ENCODE measurements at regions not wholly inside any gene's neighbourhood (a gene's known extent, or its start where the extent isn't known, plus 50 kb on each side); places are given as distances from the start of the nearest gene placed in this dataset.

DNA sequence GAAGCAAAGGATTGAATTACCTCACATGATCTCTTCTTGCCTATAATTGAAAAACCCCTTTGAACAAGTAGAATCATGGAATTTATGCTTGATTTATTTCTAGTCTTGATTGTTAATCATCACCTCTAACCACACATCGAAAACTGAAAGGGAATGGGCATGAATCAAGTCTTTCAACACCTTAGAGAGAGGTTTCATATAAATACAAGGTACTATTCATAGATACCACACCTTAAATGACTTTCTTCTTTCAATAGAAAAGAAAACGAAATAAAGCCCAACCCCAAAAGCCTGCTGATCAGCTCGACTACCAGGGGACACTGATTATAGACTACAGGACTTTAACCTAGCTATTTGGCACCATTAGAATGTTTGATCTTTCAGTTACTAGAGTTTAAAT, 128.6 kb upstream of the PTPRZ1 start:
- intact Hi-C loops (cut with micrococcal nuclease), result loop anchor here (10.0 kb wide), 1 partner anchor 380 kb away; no protein-coding TSS in a partner anchor
- in situ Hi-C loops (cut with MboI; ENCODE audit: low sequenced_read_pairs), result loop anchor here (10.0 kb wide), 1 partner anchor 250 kb away; no protein-coding TSS in a partner anchor
- ATAC-seq (ENCODE audit: low read depth), result no peak

More for the DNA sequence above, 128.6 kb upstream of the PTPRZ1 start:
- dilution Hi-C loops (cut with HindIII; ENCODE audit: low sequenced_read_pairs, unreplicated experiment), result no loop called here
- H3K27ac ChIP-seq (ENCODE audit: insufficient read depth, low read length), result no peak overlapping the region
- no peak overlapping the region for H2AK9ac ChIP-seq (replicated peaks; ENCODE audit: low read depth, low read length, poor library complexity)
- ChIA-PET CTCF (no interaction called here), POLR2A (ENCODE audit: unreplicated experiment) (no interaction called here)
- H3K56ac ChIP-seq (ENCODE audit: extremely low read depth, insufficient read depth, low read length), result no peak overlapping the region
- no peak overlapping the region for H2BK20ac ChIP-seq (ENCODE audit: low read depth, low read length)
- no peak overlapping the region for H3K23ac ChIP-seq (ENCODE audit: low read depth, low read length)
- no peak overlapping the region for H2BK5ac ChIP-seq (ENCODE audit: low read depth, low read length, poor library complexity, severe bottlenecking)
- H3K4me3 ChIP-seq (ENCODE audit: insufficient read depth, low read depth, low read length), result no peak overlapping the region
- WGBS, 2 experiments (ENCODE audit: extremely low coverage in 2 of 2, insufficient read length in 1 of 2), result no CpG with 5 or more reads among the region's 3 CpGs
- no peaks in the 10 kb centered on the region for H3K36me3 ChIP-seq (ENCODE audit: control insufficient read depth, insufficient read depth, low read length)
- no peaks in the 10 kb centered on the region for H3K9me3 ChIP-seq (ENCODE audit: control insufficient read depth, insufficient read depth, low read length)
- no peak overlapping the region for H2BK15ac ChIP-seq (ENCODE audit: low read depth, low read length)
- H2AK5ac ChIP-seq (ENCODE audit: low read depth, low read length), result no peak overlapping the region
- H3K4me1 ChIP-seq (ENCODE audit: control insufficient read depth, insufficient read depth, low read length), result no peaks in the 10 kb centered on the region
- DNase-seq, result no peak
- no peak overlapping the region for H3K18ac ChIP-seq (ENCODE audit: low read depth, low read length)
- no peak overlapping the region for H3K4ac ChIP-seq (ENCODE audit: low read depth, low read length)
- TF ChIP-seq SMC3 (IDR thresholded peaks at IDR 0.05; ENCODE audit: low read depth, low read length) (no peak), CEBPB (IDR thresholded peaks at IDR 0.05; ENCODE audit: low read depth, low read length) (no peak), POLR2A (IDR thresholded peaks at IDR 0.05; ENCODE audit: low read depth, low read length) (no peak), RCOR1 (IDR thresholded peaks at IDR 0.05; ENCODE audit: insufficient replicate concordance, low read length) (no peak), RFX5 (IDR thresholded peaks at IDR 0.05; ENCODE audit: low read depth, low read length) (no peak), CHD1 (IDR thresholded peaks at IDR 0.05; ENCODE audit: low read depth, low read length) (no peak), BHLHE40 (IDR thresholded peaks at IDR 0.05; ENCODE audit: low read depth, low read length) (no peak), RAD21 (IDR thresholded peaks at IDR 0.05; ENCODE audit: low read length) (no peak), MAZ (IDR thresholded peaks at IDR 0.05; ENCODE audit: borderline replicate concordance, low read depth, low read length) (no peak)
- TF ChIP-seq, protein P1, sequence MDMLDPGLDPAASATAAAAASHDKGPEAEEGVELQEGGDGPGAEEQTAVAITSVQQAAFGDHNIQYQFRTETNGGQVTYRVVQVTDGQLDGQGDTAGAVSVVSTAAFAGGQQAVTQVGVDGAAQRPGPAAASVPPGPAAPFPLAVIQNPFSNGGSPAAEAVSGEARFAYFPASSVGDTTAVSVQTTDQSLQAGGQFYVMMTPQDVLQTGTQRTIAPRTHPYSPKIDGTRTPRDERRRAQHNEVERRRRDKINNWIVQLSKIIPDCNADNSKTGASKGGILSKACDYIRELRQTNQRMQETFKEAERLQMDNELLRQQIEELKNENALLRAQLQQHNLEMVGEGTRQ (IDR thresholded peaks at IDR 0.05; ENCODE audit: low read depth, low read length), result no peak
- TF ChIP-seq, protein P2, sequence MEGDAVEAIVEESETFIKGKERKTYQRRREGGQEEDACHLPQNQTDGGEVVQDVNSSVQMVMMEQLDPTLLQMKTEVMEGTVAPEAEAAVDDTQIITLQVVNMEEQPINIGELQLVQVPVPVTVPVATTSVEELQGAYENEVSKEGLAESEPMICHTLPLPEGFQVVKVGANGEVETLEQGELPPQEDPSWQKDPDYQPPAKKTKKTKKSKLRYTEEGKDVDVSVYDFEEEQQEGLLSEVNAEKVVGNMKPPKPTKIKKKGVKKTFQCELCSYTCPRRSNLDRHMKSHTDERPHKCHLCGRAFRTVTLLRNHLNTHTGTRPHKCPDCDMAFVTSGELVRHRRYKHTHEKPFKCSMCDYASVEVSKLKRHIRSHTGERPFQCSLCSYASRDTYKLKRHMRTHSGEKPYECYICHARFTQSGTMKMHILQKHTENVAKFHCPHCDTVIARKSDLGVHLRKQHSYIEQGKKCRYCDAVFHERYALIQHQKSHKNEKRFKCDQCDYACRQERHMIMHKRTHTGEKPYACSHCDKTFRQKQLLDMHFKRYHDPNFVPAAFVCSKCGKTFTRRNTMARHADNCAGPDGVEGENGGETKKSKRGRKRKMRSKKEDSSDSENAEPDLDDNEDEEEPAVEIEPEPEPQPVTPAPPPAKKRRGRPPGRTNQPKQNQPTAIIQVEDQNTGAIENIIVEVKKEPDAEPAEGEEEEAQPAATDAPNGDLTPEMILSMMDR (conservative IDR thresholded peaks at IDR 0.05; ENCODE audit: low read depth, low read length), result no peak
- TF ChIP-seq, protein P3, sequence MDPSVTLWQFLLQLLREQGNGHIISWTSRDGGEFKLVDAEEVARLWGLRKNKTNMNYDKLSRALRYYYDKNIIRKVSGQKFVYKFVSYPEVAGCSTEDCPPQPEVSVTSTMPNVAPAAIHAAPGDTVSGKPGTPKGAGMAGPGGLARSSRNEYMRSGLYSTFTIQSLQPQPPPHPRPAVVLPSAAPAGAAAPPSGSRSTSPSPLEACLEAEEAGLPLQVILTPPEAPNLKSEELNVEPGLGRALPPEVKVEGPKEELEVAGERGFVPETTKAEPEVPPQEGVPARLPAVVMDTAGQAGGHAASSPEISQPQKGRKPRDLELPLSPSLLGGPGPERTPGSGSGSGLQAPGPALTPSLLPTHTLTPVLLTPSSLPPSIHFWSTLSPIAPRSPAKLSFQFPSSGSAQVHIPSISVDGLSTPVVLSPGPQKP (IDR thresholded peaks at IDR 0.05; ENCODE audit: borderline replicate concordance, low read depth, low read length), result no peak
- no peak overlapping the region for H3K9ac ChIP-seq (ENCODE audit: low read depth, low read length)
- no peak overlapping the region for H3K4me2 ChIP-seq (ENCODE audit: low read depth, low read length)
- H4K91ac ChIP-seq (ENCODE audit: insufficient read depth, low read depth, low read length), result no peak overlapping the region
- no peak overlapping the region for H2BK120ac ChIP-seq (ENCODE audit: low read depth, low read length)
- no TSS peak for BruUV-seq (replicated peaks)
- no peak overlapping the region for H2AFZ ChIP-seq (replicated peaks; ENCODE audit: low read length, poor library complexity)
- H3K14ac ChIP-seq (replicated peaks; ENCODE audit: low read depth, low read length), result no peak overlapping the region
- H3K9me1 ChIP-seq (ENCODE audit: insufficient read depth, low read length), result no peaks in the 10 kb centered on the region
- H3K27me3 ChIP-seq (ENCODE audit: control insufficient read depth, insufficient read depth, low read length), result no peaks in the 10 kb centered on the region
- H4K8ac ChIP-seq (ENCODE audit: low read depth in 2 of 2, low read length in 2 of 2), result no peak overlapping the region
- H4K20me1 ChIP-seq (ENCODE audit: insufficient read depth, low read length), result no peaks in the 10 kb centered on the region
- H4K5ac ChIP-seq (ENCODE audit: low read depth, low read length), result no peak overlapping the region
- H3K79me1 ChIP-seq (ENCODE audit: low read depth in 1 of 2, low read length in 2 of 2), result no peaks in the 10 kb centered on the region

All from IMR-90 (cell line).